ENCODE measurements at regions not wholly inside any gene's neighbourhood (a gene's known extent, or its start where the extent isn't known, plus 50 kb on each side); places are given as distances from the start of the nearest gene placed in this dataset.
"Not testable (repeated sequence)": the region's sequence is repeated elsewhere in the genome, so short reads cannot be mapped to it uniquely, and the experiment has no call there.

DNA sequence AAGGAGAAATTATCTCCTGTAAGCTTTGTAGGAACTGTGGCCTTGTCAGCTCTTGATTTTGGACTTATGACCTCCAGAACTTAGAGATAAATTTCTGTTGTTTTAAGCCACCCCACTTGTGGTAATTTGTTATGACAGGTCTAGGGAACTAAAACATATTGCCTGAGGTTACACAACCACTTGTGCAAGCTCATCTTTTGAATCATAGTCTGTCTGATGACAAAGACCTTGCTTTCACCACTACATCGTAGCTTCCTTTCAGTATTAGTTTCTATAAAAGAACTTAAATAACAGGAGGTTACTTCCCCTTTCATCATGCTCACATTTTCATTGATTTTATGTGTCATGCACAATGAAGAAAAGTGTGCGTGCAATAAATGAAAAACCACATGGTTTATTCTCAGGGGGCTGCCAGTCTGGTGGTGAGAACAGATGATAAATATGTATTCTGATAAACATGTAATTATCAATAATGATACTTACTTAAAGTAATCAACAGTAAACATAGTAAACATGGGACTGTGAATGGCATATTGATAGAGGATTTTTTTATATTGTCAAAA, 690.0 kb upstream of the HS3ST1 start:
- ATAC-seq, result no peak
- no peaks in the 10 kb centered on the region for H3K4me1 ChIP-seq
- H3K9me3 ChIP-seq, result no peaks in the 10 kb centered on the region
- TF ChIP-seq, protein P1, sequence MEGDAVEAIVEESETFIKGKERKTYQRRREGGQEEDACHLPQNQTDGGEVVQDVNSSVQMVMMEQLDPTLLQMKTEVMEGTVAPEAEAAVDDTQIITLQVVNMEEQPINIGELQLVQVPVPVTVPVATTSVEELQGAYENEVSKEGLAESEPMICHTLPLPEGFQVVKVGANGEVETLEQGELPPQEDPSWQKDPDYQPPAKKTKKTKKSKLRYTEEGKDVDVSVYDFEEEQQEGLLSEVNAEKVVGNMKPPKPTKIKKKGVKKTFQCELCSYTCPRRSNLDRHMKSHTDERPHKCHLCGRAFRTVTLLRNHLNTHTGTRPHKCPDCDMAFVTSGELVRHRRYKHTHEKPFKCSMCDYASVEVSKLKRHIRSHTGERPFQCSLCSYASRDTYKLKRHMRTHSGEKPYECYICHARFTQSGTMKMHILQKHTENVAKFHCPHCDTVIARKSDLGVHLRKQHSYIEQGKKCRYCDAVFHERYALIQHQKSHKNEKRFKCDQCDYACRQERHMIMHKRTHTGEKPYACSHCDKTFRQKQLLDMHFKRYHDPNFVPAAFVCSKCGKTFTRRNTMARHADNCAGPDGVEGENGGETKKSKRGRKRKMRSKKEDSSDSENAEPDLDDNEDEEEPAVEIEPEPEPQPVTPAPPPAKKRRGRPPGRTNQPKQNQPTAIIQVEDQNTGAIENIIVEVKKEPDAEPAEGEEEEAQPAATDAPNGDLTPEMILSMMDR (IDR thresholded peaks at IDR 0.05 in 4 of 5, conservative IDR thresholded peaks at IDR 0.05 in 1 of 5), result no peak
- TF ChIP-seq POLR2A (IDR thresholded peaks at IDR 0.05), result no peak
- intact Hi-C loops (cut with DNase I; ENCODE audit: low total_unique reads) (no loop called here), in situ Hi-C loops (cut with MboI; ENCODE audit: low sequenced_read_pairs in 4 of 4) (no loop called here)
- H3K36me3 ChIP-seq, result no peaks in the 10 kb centered on the region
- DNase-seq, result no peak
- H3K27ac ChIP-seq, result no peak overlapping the region
- no peak overlapping the region for H3K4me3 ChIP-seq
- no peaks in the 10 kb centered on the region for H3K27me3 ChIP-seq

DNA sequence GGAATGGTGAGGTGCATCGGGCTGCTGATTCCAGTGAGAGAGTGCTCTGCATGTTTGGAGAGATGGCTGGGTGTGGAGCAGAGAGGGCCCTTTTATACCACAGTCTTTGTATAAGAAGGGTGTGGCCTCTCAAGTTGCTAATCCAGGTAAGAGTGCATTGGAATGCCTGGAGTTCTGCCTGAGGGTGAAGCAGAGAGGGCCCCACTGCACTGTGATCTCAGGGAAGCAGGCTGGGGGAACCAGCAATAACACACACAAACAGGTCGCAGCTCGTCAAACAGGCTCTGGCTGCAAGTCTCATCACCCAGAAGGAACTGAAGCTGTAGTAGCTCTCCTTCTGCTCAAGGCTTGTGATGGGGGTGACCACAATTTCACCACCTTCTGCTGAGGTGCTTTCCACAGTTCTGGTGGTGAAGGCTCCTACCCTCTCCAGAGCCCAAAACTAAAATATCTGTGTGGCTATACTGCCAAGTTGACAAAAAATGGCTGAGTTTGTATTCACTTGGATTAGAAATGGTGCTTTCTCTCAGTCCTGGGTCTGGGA, 687.4 kb upstream of the HS3ST1 start:
- TF ChIP-seq POLR2A (IDR thresholded peaks at IDR 0.05), result no peak
- TF ChIP-seq, protein P1 (IDR thresholded peaks at IDR 0.05 in 4 of 5, conservative IDR thresholded peaks at IDR 0.05 in 1 of 5), result no peak
- DNase-seq (no peak), ATAC-seq (no peak)
- H3K36me3 ChIP-seq, result no peaks in the 10 kb centered on the region
- no peaks in the 10 kb centered on the region for H3K4me1 ChIP-seq
- intact Hi-C loops (cut with DNase I; ENCODE audit: low total_unique reads) (no loop called here), in situ Hi-C loops (cut with MboI; ENCODE audit: low sequenced_read_pairs in 4 of 4) (no loop called here)
- H3K27me3 ChIP-seq, result no peaks in the 10 kb centered on the region
- H3K27ac ChIP-seq, result no peak overlapping the region
- H3K4me3 ChIP-seq, result no peak overlapping the region
- H3K9me3 ChIP-seq, result no peaks in the 10 kb centered on the region

DNA sequence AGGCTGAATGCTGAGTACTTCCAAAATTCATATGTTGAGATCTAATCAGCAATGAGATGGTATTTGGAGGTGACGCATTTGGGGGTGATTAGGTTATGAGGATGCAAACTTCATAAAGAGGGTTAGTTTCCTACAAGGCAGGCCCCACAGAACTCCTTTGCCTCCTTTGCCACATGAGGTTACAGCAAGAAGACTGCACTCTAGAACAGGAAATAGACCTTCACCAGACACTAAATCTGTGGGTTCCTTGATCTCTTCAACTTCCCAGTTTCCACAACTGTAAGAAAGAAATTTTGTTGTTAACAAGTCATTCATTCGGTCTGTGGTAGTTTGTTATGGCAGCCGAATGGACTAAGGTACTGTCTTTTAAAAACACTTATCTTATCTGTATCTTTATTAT, 681.9 kb upstream of the HS3ST1 start:
- no peak overlapping the region for H3K4me3 ChIP-seq
- no peak for ATAC-seq
- H3K27me3 ChIP-seq, result no peaks in the 10 kb centered on the region
- in situ Hi-C loops (cut with MboI; ENCODE audit: low sequenced_read_pairs in 4 of 4) (no loop called here), intact Hi-C loops (cut with DNase I; ENCODE audit: low total_unique reads) (no loop called here)
- H3K27ac ChIP-seq, result no peak overlapping the region
- DNase-seq, result no peak
- no peaks in the 10 kb centered on the region for H3K4me1 ChIP-seq
- H3K9me3 ChIP-seq, result no peaks in the 10 kb centered on the region
- TF ChIP-seq, protein P1 (IDR thresholded peaks at IDR 0.05 in 4 of 5, conservative IDR thresholded peaks at IDR 0.05 in 1 of 5), result no peak
- TF ChIP-seq POLR2A (IDR thresholded peaks at IDR 0.05), result no peak
- no peaks in the 10 kb centered on the region for H3K36me3 ChIP-seq

DNA sequence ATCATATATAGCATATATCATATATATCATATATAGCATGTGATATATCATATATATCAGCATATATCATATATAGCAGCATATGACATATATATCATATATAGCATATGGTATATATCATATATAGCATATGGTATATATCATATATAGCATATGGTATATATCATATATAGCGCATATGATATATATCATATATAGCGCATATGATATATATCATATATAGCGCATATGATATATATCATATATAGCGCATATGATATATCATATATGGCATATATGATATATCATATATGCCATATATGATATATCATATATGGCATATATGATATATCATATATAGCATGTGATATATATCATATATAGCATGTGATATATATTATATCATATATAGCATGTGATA, 680.4 kb upstream of the HS3ST1 start:
- H3K9me3 ChIP-seq; H3K36me3 ChIP-seq; ATAC-seq; H3K27ac ChIP-seq; H3K27me3 ChIP-seq; intact Hi-C loops (cut with DNase I; ENCODE audit: low total_unique reads); DNase-seq; H3K4me1 ChIP-seq; H3K4me3 ChIP-seq; in situ Hi-C loops (cut with MboI; ENCODE audit: low sequenced_read_pairs in 4 of 4): not testable (repeated sequence)

DNA sequence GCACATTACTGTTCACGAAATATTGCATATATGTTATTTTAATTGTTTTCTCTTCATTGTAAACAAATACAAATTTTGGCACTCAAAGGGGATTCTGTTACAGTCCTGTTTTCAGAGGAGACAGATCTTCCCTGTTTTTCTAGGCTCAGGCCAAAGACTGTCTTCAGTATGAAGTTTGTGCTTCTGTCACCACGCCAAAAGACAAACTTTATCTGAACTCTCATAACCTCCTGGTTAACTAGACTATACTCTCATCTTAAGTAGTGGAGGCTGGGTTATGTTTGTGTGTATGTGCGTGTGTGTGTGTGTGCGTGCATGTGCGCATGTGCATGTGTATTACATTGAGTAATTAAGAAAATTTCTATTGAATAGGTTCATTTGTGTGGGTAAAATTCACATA, 676.8 kb upstream of the HS3ST1 start:
- ATAC-seq (no peak), DNase-seq (no peak)
- no peaks in the 10 kb centered on the region for H3K27me3 ChIP-seq
- in situ Hi-C loops (cut with MboI; ENCODE audit: low sequenced_read_pairs in 4 of 4) (no loop called here), intact Hi-C loops (cut with DNase I; ENCODE audit: low total_unique reads) (no loop called here)
- H3K27ac ChIP-seq, result no peak overlapping the region
- no peaks in the 10 kb centered on the region for H3K9me3 ChIP-seq
- TF ChIP-seq, protein P1 (IDR thresholded peaks at IDR 0.05 in 4 of 5, conservative IDR thresholded peaks at IDR 0.05 in 1 of 5), result no peak
- no peak for TF ChIP-seq POLR2A (IDR thresholded peaks at IDR 0.05)
- no peaks in the 10 kb centered on the region for H3K4me1 ChIP-seq
- H3K36me3 ChIP-seq, result no peaks in the 10 kb centered on the region
- no peak overlapping the region for H3K4me3 ChIP-seq

DNA sequence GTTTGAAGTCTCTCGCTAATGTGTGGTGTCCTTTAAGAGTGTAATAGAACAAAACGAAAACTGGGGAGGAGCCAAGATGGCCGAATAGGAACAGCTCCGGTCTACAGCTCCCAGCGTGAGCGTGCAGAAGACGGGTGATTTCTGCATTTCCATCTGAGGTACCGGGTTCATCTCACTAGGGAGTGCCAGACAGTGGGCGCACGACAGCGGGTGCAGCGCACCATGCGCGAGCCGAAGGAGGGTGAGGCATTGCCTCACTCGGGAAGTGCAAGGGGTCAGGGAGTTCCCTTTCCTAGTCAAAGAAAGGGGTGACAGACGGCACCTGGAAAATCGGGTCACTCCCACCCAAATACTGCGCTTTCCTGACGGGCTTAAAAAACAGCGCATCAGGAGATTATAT, 661.2 kb upstream of the HS3ST1 start:
- H3K9me3 ChIP-seq; intact Hi-C loops (cut with DNase I; ENCODE audit: low total_unique reads); in situ Hi-C loops (cut with MboI; ENCODE audit: low sequenced_read_pairs in 4 of 4); H3K27me3 ChIP-seq; H3K4me3 ChIP-seq; ATAC-seq; H3K4me1 ChIP-seq; H3K36me3 ChIP-seq; DNase-seq; H3K27ac ChIP-seq: not testable (repeated sequence)
